GM23248 (cell line): ENCODE measurements at regions not wholly inside any gene's neighbourhood (a gene's known extent, or its start where the extent isn't known, plus 50 kb on each side); places are given as distances from the start of the nearest gene placed in this dataset.

Experiments
- EZH2 ChIP-seq: fragments of 200-600 bp; sonication (generic); IDR thresholded peaks from 2 replicates; pipeline ENCODE4 v1.6.1; 2018; ENCODE audit warnings: antibody characterized with exemption, mild to moderate bottlenecking; ENCODE audit not compliant: insufficient read depth, poor library complexity, severe bottlenecking
- EZH2phosphoT487 ChIP-seq: fragments of 200-600 bp; sonication (generic); IDR thresholded peaks from 2 replicates; pipeline ENCODE4 v1.6.1; 2018; ENCODE audit warnings: antibody characterized with exemption, moderate library complexity, mild to moderate bottlenecking, low read depth; ENCODE audit not compliant: insufficient read depth

- TF ChIP-seq EZH2 (no peak), EZH2phosphoT487 (no peak)
Observed at GRCh38 chr2:222364285-222364895, 60.0 kb upstream of the SGPP2 start.
